ENCODE measurements at regions not wholly inside any gene's neighbourhood (a gene's known extent, or its start where the extent isn't known, plus 50 kb on each side); places are given as distances from the start of the nearest gene placed in this dataset.
A peak's percentile ranks its signal among the peaks of the same experiment; 100 is the strongest.

- no peak for DNase-seq (ENCODE audit: low read depth, low spot score)
- Histone ChIP-seq H3K4me2 (ENCODE audit: control insufficient read depth, extremely low read depth, insufficient read depth, low read depth, low read length) (peak overlapping the region; percentile 17), H3K79me2 (ENCODE audit: control insufficient read depth, insufficient read depth, low read length) (no peaks in the 10 kb centered on the region), H3K36me3 (ENCODE audit: control insufficient read depth in 2 of 2, extremely low read depth in 1 of 2, insufficient read depth in 2 of 2, low read length in 2 of 2) (no peaks in the 10 kb centered on the region), H4K20me1 (ENCODE audit: control insufficient read depth, extremely low read depth, insufficient read depth, low read length) (no peaks in the 10 kb centered on the region), H3K4me3 (ENCODE audit: control insufficient read depth in 2 of 3, extremely low read depth in 1 of 3, insufficient read depth in 2 of 3, low read depth in 1 of 3, low read length in 3 of 3) (no peak overlapping the region), H3K9me1 (ENCODE audit: control insufficient read depth, extremely low read depth, insufficient read depth, low read length) (no peaks in the 10 kb centered on the region), H3K27me3 (ENCODE audit: control insufficient read depth, extremely low read depth, insufficient read depth, low read length) (no peaks in the 10 kb centered on the region), H3K4me1 (ENCODE audit: control insufficient read depth, extremely low read depth, insufficient read depth, low read length) (peaks cover 57% of the 10 kb centered on the region), H3K27ac (ENCODE audit: control insufficient read depth, insufficient read depth, low read length) (peak overlapping the region; percentile 82), H3K9me3 (ENCODE audit: control insufficient read depth, low read depth, low read length) (no peaks in the 10 kb centered on the region), H3K9ac (ENCODE audit: control insufficient read depth, extremely low read depth, insufficient read depth, low read length) (peak overlapping the region; percentile 16), H2AFZ (ENCODE audit: control insufficient read depth, low read length) (peak overlapping the region; percentile 34)
- no peak for FAIRE-seq
- TF ChIP-seq CTCF (optimal IDR thresholded peaks at IDR 0.05 in 1 of 3, IDR thresholded peaks at IDR 0.05 in 1 of 3, conservative IDR thresholded peaks at IDR 0.05 in 1 of 3; ENCODE audit: extremely low read depth in 1 of 3, insufficient read depth in 2 of 3, low read length in 3 of 3) (no peak), EZH2 (IDR thresholded peaks at IDR 0.05; ENCODE audit: low read length) (no peak)
- dilution Hi-C loops (cut with MboI; ENCODE audit: extremely low pct_ligation_motif_present, low sequenced_read_pairs) = no loop called here
These were observed 290.2 kb downstream of the FGFR2 start for GRCh38 chr10:121308020-121308419.

DNA sequence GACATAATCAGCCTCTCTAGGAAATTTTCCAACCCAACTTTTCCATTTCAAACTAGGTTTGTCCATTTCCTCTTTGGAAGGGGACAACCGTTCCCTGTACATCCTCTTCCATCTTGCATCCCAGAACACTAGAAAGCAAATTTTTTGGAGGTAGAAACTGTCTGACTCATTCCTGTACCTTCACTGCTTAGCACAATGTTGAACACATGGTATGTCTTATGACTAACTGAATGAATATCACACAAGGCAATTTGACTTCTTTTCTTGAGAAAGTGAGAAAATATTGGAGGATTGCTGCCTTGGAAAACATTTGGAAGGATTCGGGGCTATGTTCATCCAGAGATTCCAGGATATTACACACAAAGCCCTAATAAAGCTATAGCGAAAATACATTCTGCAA, 289.1 kb downstream of the FGFR2 start:
- H3K9me1 ChIP-seq (ENCODE audit: control insufficient read depth, extremely low read depth, insufficient read depth, low read length) = no peaks in the 10 kb centered on the region
- H3K27me3 ChIP-seq (ENCODE audit: control insufficient read depth, extremely low read depth, insufficient read depth, low read length) = no peaks in the 10 kb centered on the region
- no peaks in the 10 kb centered on the region for H3K36me3 ChIP-seq (ENCODE audit: control insufficient read depth in 2 of 2, extremely low read depth in 1 of 2, insufficient read depth in 2 of 2, low read length in 2 of 2)
- H4K20me1 ChIP-seq (ENCODE audit: control insufficient read depth, extremely low read depth, insufficient read depth, low read length) = no peaks in the 10 kb centered on the region
- H2AFZ ChIP-seq (ENCODE audit: control insufficient read depth, low read length) = no peak overlapping the region
- H3K4me2 ChIP-seq (ENCODE audit: control insufficient read depth, extremely low read depth, insufficient read depth, low read depth, low read length) = peak overlapping the region; percentile 4
- DNase-seq (ENCODE audit: low read depth, low spot score) (no peak), FAIRE-seq (peak; percentile 87)
- peak overlapping the region; percentile 70 for H3K27ac ChIP-seq (ENCODE audit: control insufficient read depth, insufficient read depth, low read length)
- TF ChIP-seq CTCF (optimal IDR thresholded peaks at IDR 0.05 in 1 of 3, IDR thresholded peaks at IDR 0.05 in 1 of 3, conservative IDR thresholded peaks at IDR 0.05 in 1 of 3; ENCODE audit: extremely low read depth in 1 of 3, insufficient read depth in 2 of 3, low read length in 3 of 3) (no peak), EZH2 (IDR thresholded peaks at IDR 0.05; ENCODE audit: low read length) (no peak)
- no peaks in the 10 kb centered on the region for H3K79me2 ChIP-seq (ENCODE audit: control insufficient read depth, insufficient read depth, low read length)
- H3K4me3 ChIP-seq (ENCODE audit: control insufficient read depth in 2 of 3, extremely low read depth in 1 of 3, insufficient read depth in 2 of 3, low read depth in 1 of 3, low read length in 3 of 3) = no peak overlapping the region
- dilution Hi-C loops (cut with MboI; ENCODE audit: extremely low pct_ligation_motif_present, low sequenced_read_pairs) = no loop called here
- H3K4me1 ChIP-seq (ENCODE audit: control insufficient read depth, extremely low read depth, insufficient read depth, low read length) = peaks cover 64% of the 10 kb centered on the region
- H3K9me3 ChIP-seq (ENCODE audit: control insufficient read depth, low read depth, low read length) = no peaks in the 10 kb centered on the region
- H3K9ac ChIP-seq (ENCODE audit: control insufficient read depth, extremely low read depth, insufficient read depth, low read length) = no peak overlapping the region
